HepG2 (cell line): ENCODE measurements at regions not wholly inside any gene's neighbourhood (a gene's known extent, or its start where the extent isn't known, plus 50 kb on each side); places are given as distances from the start of the nearest gene placed in this dataset.

ENCODE experiments used
- ATAC-seq: fragments of 200-7000 bp; cut with Tn5 transposase; 3 replicates; pipeline ENCODE4 v1.9.1; 2020; ENCODE audit warnings: mild to moderate bottlenecking, moderate library complexity
- BruUV-seq: library from RNA; stranded (reverse); fragments of 400-500 nt; replicated peaks from 2 replicates; lab custom pipeline; 2021; lab: Mats Ljungman, UMichigan
- CTCF ChIA-PET: fragments of 300-600 bp; formaldehyde crosslinking; extraction: SDS; loops from one replicate; lab custom pipeline; 2021; ENCODE audit warnings: low total read pairs, inconsistent platforms, low intra/inter-chr PET ratio; lab: Yijun Ruan, JAX
- POLR2A ChIA-PET: fragments of 350-600 bp; sonication (Branson Sonifier 250); formaldehyde crosslinking; loops from one replicate; lab custom pipeline; 2020; ENCODE audit warnings: antibody characterized with exemption, inconsistent platforms; lab: Yijun Ruan, JAX
- DNase-seq: peaks from one replicate; pipeline ENCODE4 v3.0.0-alpha.2; 2015; ENCODE audit warnings: low spot score
- FAIRE-seq: peaks from 3 replicates; lab custom pipeline; 2011; peaks lifted over from hg19 to GRCh38; lab: Jason Lieb, UNC
- H2AFZ ChIP-seq: one replicate; pipeline ENCODE4 v1.6.1; 2011; ENCODE audit warnings: low read length, inconsistent platforms
- H3K27ac ChIP-seq: fragments of 300-600 bp; 3 replicates; pipeline ENCODE4 v1.8.0; 2011; ENCODE audit warnings: mixed run types, mild to moderate bottlenecking, mixed read lengths, low read length, inconsistent platforms; ENCODE audit not compliant: insufficient read depth; ENCODE audit errors: extremely low read length
- H3K27me3 ChIP-seq, 2 experiments: fragments of 200-600 bp in 1 of 2; 2 replicates in 1 of 2; 3 replicates in 1 of 2; pipeline versions ENCODE4 v1.6.0 to v1.8.0; 2011; ENCODE audit warnings: low read length in 2 of 2, mild to moderate bottlenecking in 2 of 2, moderate library complexity in 2 of 2, inconsistent platforms in 1 of 2; ENCODE audit not compliant: insufficient read depth in 2 of 2, control insufficient read depth in 1 of 2
- H3K36me3 ChIP-seq, 2 experiments: fragments of 200-600 bp in 1 of 2; replicated peaks in 1 of 2; 2 replicates in 1 of 2; 3 replicates in 1 of 2; pipeline versions ENCODE4 v1.5.1 to v1.8.0; 2011; ENCODE audit warnings: low read length in 2 of 2, inconsistent platforms in 1 of 2; ENCODE audit not compliant: insufficient read depth in 2 of 2, control insufficient read depth in 1 of 2
- H3K4me1 ChIP-seq: 2 replicates; pipeline ENCODE4 v1.5.1; 2012; ENCODE audit warnings: low read length, inconsistent platforms; ENCODE audit not compliant: insufficient read depth
- H3K4me2 ChIP-seq: 2 replicates; pipeline ENCODE4 v1.6.0; 2011; ENCODE audit warnings: low read depth, low read length, inconsistent platforms
- H3K4me3 ChIP-seq, 3 experiments: fragments of 200-600 bp in 1 of 3; sonication (generic), shearing (Covaris generic) in 1 of 3; replicated peaks in 1 of 3; 2 replicates each; pipeline ENCODE4 v1.5.1; 2011 to 2016; ENCODE audit warnings: low read length in 3 of 3, inconsistent platforms in 2 of 3, low read depth in 2 of 3, mild to moderate bottlenecking in 2 of 3, control low read depth in 1 of 3, mixed read lengths in 1 of 3; ENCODE audit not compliant: insufficient read depth in 1 of 3
- H3K79me2 ChIP-seq: one replicate; pipeline ENCODE4 v1.6.1; 2011; ENCODE audit warnings: low read length, inconsistent platforms; ENCODE audit not compliant: insufficient read depth
- H3K9ac ChIP-seq: 2 replicates; pipeline ENCODE4 v1.6.0; 2011; ENCODE audit warnings: mild to moderate bottlenecking, low read depth, low read length, inconsistent platforms; ENCODE audit not compliant: insufficient read depth
- H3K9me3 ChIP-seq: 2 replicates; pipeline ENCODE4 v1.5.1; 2012; ENCODE audit warnings: mild to moderate bottlenecking, low read length
- H4K20me1 ChIP-seq: 2 replicates; pipeline ENCODE4 v1.6.0; 2011; ENCODE audit warnings: inconsistent platforms, mild to moderate bottlenecking, low read length, moderate library complexity; ENCODE audit not compliant: insufficient read depth
- ADNP ChIP-seq: sonication (generic); formaldehyde crosslinking; IDR thresholded peaks from 2 replicates; pipeline ENCODE4 v1.4.0; 2020; ENCODE audit warnings: missing genetic modification reagents
- CREB1 ChIP-seq, 2 experiments: fragments of 450-650 bp in 1 of 2; IDR thresholded peaks; 2 replicates each; pipeline ENCODE4 v1.6.1; 2016 to 2017; ENCODE audit warnings: control low read depth in 1 of 2, mild to moderate bottlenecking in 1 of 2, missing compliant biosample characterization in 1 of 2, missing genetic modification characterization in 1 of 2
- ETS1 ChIP-seq: sonication (generic); formaldehyde crosslinking; IDR thresholded peaks from 2 replicates; pipeline ENCODE4 v1.4.0; 2020; ENCODE audit warnings: missing genetic modification reagents
- MIER3 ChIP-seq: IDR thresholded peaks from 2 replicates; pipeline ENCODE4 v1.6.1; 2016; ENCODE audit warnings: missing compliant biosample characterization, borderline replicate concordance
- NFE2L1 ChIP-seq: sonication (generic); formaldehyde crosslinking; IDR thresholded peaks from 2 replicates; pipeline ENCODE4 v1.4.0; 2020; ENCODE audit warnings: missing genetic modification reagents, mild to moderate bottlenecking, borderline replicate concordance
- RBM39 ChIP-seq: fragments of 200-400 bp; formaldehyde crosslinking; IDR thresholded peaks from one replicate; pipeline ENCODE4 v1.6.1; 2018; ENCODE audit warnings: antibody characterized with exemption, mild to moderate bottlenecking, low read depth, low read length; ENCODE audit not compliant: poor library complexity, severe bottlenecking
- RERE ChIP-seq: IDR thresholded peaks from 2 replicates; pipeline ENCODE4 v1.6.1; 2016; ENCODE audit warnings: low read depth, missing genetic modification reagents, missing compliant biosample characterization
- SUZ12 ChIP-seq: fragments of 150-350 bp; IDR thresholded peaks from 2 replicates; pipeline ENCODE4 v1.6.1; 2014; ENCODE audit warnings: low read depth, low read length
- TCF7L2 ChIP-seq: IDR thresholded peaks from 2 replicates; pipeline ENCODE4 v1.6.1; 2011; ENCODE audit warnings: mild to moderate bottlenecking, low read depth, low read length, moderate library complexity
- TSC22D2 ChIP-seq: sonication (generic); formaldehyde crosslinking; IDR thresholded peaks from 2 replicates; pipeline ENCODE4 v1.5.1; 2020; ENCODE audit warnings: missing genetic modification reagents, mild to moderate bottlenecking, borderline replicate concordance
- ZNF234 ChIP-seq: sonication (generic); formaldehyde crosslinking; conservative IDR thresholded peaks from 2 replicates; pipeline ENCODE4 v1.5.1; 2020; ENCODE audit warnings: mild to moderate bottlenecking, missing genetic modification reagents
- ZNF362 ChIP-seq: sonication (generic); formaldehyde crosslinking; IDR thresholded peaks from 2 replicates; pipeline ENCODE4 v1.4.0; 2020; ENCODE audit warnings: missing genetic modification reagents, mild to moderate bottlenecking, borderline replicate concordance
- ZNF484 ChIP-seq: sonication (generic); formaldehyde crosslinking; IDR thresholded peaks from 2 replicates; pipeline ENCODE4 v1.5.1; 2020; ENCODE audit warnings: mild to moderate bottlenecking, low read depth, missing genetic modification reagents, borderline replicate concordance
- ZNF788 ChIP-seq: sonication (generic); formaldehyde crosslinking; IDR thresholded peaks from 2 replicates; pipeline ENCODE4 v1.5.0; 2020; ENCODE audit warnings: mild to moderate bottlenecking, missing genetic modification reagents, borderline replicate concordance
- WGBS: methylation state at CpG from one replicate; pipeline ENCODE4 v1.1.6; 2017; ENCODE audit warnings: low lambda C conversion rate; 5-methylcytosine and 5-hydroxymethylcytosine counted together
- in situ Hi-C: cut with HindIII; loops from 2 replicates; pipeline ENCODE4 v1.10.0; 2017; ENCODE audit warnings: low pct_unique_long_range_greater_than_20kb; ENCODE audit not compliant: extremely low pct_ligation_motif_present
- intact Hi-C: fragments of 100-400 bp; cut with micrococcal nuclease; formaldehyde crosslinking; loops from one replicate; pipeline ENCODE4 v1.10.0; 2022; ENCODE audit not compliant: unreplicated experiment

- TF ChIP-seq RERE (CRISPR knock-in tag) = no peak
- no peak for TF ChIP-seq MIER3
- no peak for TF ChIP-seq NFE2L1 (CRISPR knock-in tag)
- no peak for TF ChIP-seq TCF7L2
Observed at GRCh38 chr9:6106711-6107339, 91.4 kb upstream of the RANBP6 start (continued).

GRCh38 chr9:6105738-6106137 is 90.3 kb upstream of the RANBP6 start:
- FAIRE-seq = no peak
- no peak for DNase-seq
- Histone ChIP-seq H3K27ac (no peak overlapping the region), H4K20me1 (no peaks in the 10 kb centered on the region), H3K36me3 (no peaks in the 10 kb centered on the region), H3K9ac (no peak overlapping the region), H3K27me3 (0 out of 5 replicates have a peak, but pooled peaks cover 0 to 1% of the 10 kb centered on the region in 2 experiments), H2AFZ (no peak overlapping the region), H3K79me2 (no peaks in the 10 kb centered on the region), H3K4me2 (no peak overlapping the region), H3K9me3 (no peaks in the 10 kb centered on the region), H3K4me3 (no peak overlapping the region), H3K4me1 (no peaks in the 10 kb centered on the region)
- intact Hi-C loops (no loop called here), in situ Hi-C loops (no loop called here)
- no peak for ATAC-seq
- CTCF ChIA-PET = no interaction called here
- 0% methylated on average over 1 of the region's 1 CpG for WGBS
- POLR2A ChIA-PET = no interaction called here
- BruUV-seq = no TSS peak
- TF ChIP-seq ZNF362 (CRISPR knock-in tag) (no peak), CREB1 (IDR thresholded peaks at IDR 0.05) (no peak), CREB1 (CRISPR knock-in tag; IDR thresholded peaks at IDR 0.05) (no peak), ZNF484 (CRISPR knock-in tag) (no peak), ADNP (CRISPR knock-in tag) (no peak), SUZ12 (no peak), RBM39 (no peak), ETS1 (no peak), TSC22D2 (CRISPR knock-in tag) (no peak), ZNF234 (CRISPR knock-in tag) (no peak), ZNF788 (no peak)
